Common myeloid progenitor, CD34-positive (primary cell): ENCODE measurements at regions not wholly inside any gene's neighbourhood (a gene's known extent, or its start where the extent isn't known, plus 50 kb on each side); places are given as distances from the start of the nearest gene placed in this dataset.

Experiments used
- CTCF ChIA-PET: fragments of 350-600 bp; sonication (Branson Sonifier 250); formaldehyde crosslinking; loops from one replicate; lab custom pipeline; 2021; ENCODE audit warnings: antibody characterized with exemption; lab: Charles Lee
- POLR2A ChIA-PET: fragments of 350-600 bp; sonication (Branson Sonifier 250); formaldehyde crosslinking; loops from one replicate; lab custom pipeline; 2021; ENCODE audit warnings: antibody characterized with exemption; lab: Charles Lee
- DNase-seq, 3 donors: peaks; one replicate each; pipeline versions ENCODE4 v3.0.0 to v3.0.0-alpha.2; 2013
- H3K27ac ChIP-seq, 2 experiments: 1 replicate in 1 of 2; 2 replicates in 1 of 2; pipeline ENCODE4 v1.7.0; 2013; ENCODE audit warnings: inconsistent platforms in 2 of 2, low read length in 2 of 2, mild to moderate bottlenecking in 2 of 2, low read depth in 1 of 2, moderate library complexity in 1 of 2; ENCODE audit not compliant: severe bottlenecking in 2 of 2, insufficient read depth in 1 of 2, poor library complexity in 1 of 2
- H3K27me3 ChIP-seq, 5 experiments: replicated peaks in 2 of 5; 1 replicate in 3 of 5; 2 replicates in 2 of 5; pipeline versions ENCODE4 v1.6.1 to v1.7.0; 2013; ENCODE audit warnings: low read length in 4 of 5, mild to moderate bottlenecking in 2 of 5, moderate library complexity in 2 of 5, inconsistent platforms in 1 of 5; ENCODE audit not compliant: insufficient read depth in 5 of 5, control insufficient read depth in 4 of 5
- H3K36me3 ChIP-seq, 4 experiments: 1 replicate in 2 of 4; 2 replicates in 2 of 4; pipeline versions ENCODE4 v1.6.1 to v1.7.0; 2013; ENCODE audit warnings: low read length in 3 of 4, control low read depth in 1 of 4, mild to moderate bottlenecking in 1 of 4; ENCODE audit not compliant: control insufficient read depth in 4 of 4, insufficient read depth in 4 of 4
- H3K4me1 ChIP-seq, 4 experiments: 1 replicate in 3 of 4; 2 replicates in 1 of 4; pipeline versions ENCODE4 v1.6.1 to v1.7.1; 2013; ENCODE audit warnings: low read length in 3 of 4, mild to moderate bottlenecking in 3 of 4, control low read depth in 1 of 4, inconsistent platforms in 1 of 4, moderate library complexity in 1 of 4; ENCODE audit not compliant: control insufficient read depth in 4 of 4, insufficient read depth in 4 of 4; ENCODE audit errors: control extremely low read depth in 1 of 4
- H3K4me3 ChIP-seq, 7 experiments: 1 replicate in 4 of 7; 2 replicates in 3 of 7; pipeline versions ENCODE4 v1.5.1 to v1.7.0; 2013; ENCODE audit warnings: mild to moderate bottlenecking in 7 of 7, low read length in 6 of 7, moderate library complexity in 6 of 7, inconsistent platforms in 2 of 7, low read depth in 2 of 7, control low read depth in 1 of 7; ENCODE audit not compliant: insufficient read depth in 4 of 7, control insufficient read depth in 1 of 7; ENCODE audit errors: extremely low read depth in 1 of 7
- H3K9me3 ChIP-seq, 5 experiments: 1 replicate in 4 of 5; 2 replicates in 1 of 5; pipeline versions ENCODE4 v1.6.1 to v1.7.1; 2013; ENCODE audit warnings: low read length in 4 of 5, mild to moderate bottlenecking in 2 of 5, inconsistent platforms in 1 of 5, low read depth in 1 of 5, moderate library complexity in 1 of 5; ENCODE audit not compliant: control insufficient read depth in 4 of 5, insufficient read depth in 2 of 5; ENCODE audit errors: control extremely low read depth in 1 of 5
- WGBS: methylation state at CpG from one replicate; pipeline ENCODE4 v1.1.5; 2013; ENCODE audit not compliant: insufficient coverage; 5-methylcytosine and 5-hydroxymethylcytosine counted together

DNA sequence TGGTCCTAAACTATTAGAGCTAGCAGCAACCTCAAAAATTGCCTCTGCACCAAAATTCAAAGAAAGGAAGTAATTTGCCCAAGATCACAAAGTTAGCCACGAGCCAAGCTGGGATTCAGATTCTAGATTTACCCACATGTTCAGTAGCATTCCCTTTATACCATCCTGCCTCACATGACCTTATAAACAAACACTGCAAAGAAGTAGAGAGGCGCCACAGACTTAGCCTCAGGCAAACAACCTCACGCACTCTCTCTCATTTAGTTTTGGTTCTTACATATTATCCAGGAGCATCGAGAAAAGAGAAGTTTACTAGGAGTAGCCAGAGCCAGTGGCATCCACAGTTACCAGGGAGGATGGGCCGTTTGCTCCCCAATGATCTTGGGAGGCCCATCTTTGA is 226.6 kb downstream of the OSR1 start:
- ChIA-PET CTCF (no interaction called here), POLR2A (no interaction called here)
- Histone ChIP-seq H3K9me3 (no peaks in the 10 kb centered on the region), H3K36me3 (no peaks in the 10 kb centered on the region), H3K27ac (no peak overlapping the region), H3K4me3 (no peak overlapping the region), H3K27me3 (no peaks in the 10 kb centered on the region), H3K4me1 (no peaks in the 10 kb centered on the region)
- no peak for DNase-seq
- 79% methylated on average over 3 of the region's 5 CpGs for WGBS

DNA sequence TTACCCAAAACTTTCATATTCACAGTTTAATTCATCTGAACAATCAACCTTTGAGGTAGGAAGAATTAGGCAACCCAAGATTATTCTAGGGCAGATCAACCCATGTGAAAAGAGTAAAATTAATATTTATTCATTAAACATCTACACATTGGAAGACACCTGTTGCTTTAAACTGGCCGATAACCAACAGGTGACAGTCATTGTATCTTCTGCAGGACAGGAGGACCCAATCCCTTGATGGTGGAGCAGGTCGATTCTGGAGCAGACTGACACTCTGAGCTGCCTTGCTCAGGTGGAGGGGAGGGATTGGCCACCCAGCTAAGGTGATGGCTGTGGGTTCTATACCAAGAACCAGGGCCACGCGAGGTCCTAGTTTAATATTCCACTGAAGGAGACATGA is 230.3 kb downstream of the OSR1 start:
- no peak for DNase-seq
- ChIA-PET POLR2A (no interaction called here), CTCF (no interaction called here)
- Histone ChIP-seq H3K27ac (no peak overlapping the region), H3K36me3 (no peaks in the 10 kb centered on the region), H3K27me3 (no peaks in the 10 kb centered on the region), H3K9me3 (peaks cover 0 to 2% (median 0%) of the 10 kb centered on the region in 5 experiments), H3K4me1 (no peaks in the 10 kb centered on the region), H3K4me3 (no peak overlapping the region)
- 100% methylated on average over 2 of the region's 4 CpGs for WGBS

DNA sequence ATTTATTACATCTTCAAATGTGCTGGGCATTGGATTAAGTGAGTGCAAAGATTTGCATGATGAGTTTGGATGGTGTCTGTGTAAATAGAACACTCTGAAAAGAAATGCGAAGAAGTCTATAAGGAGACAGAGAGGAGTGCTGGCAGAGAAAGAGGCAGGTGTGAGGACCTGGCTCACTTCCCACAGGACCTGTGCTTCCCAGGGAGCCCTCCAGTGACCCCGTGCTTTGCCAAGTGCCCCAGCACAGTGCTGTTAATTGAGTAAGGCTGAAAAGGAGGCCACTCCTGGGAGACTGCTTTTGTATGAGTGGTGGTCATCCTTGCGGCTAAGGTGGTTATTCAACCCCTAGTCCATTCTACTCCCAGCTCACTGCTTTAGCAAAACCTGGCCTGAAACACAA is 230.8 kb downstream of the OSR1 start:
- Histone ChIP-seq H3K4me1 (no peaks in the 10 kb centered on the region), H3K9me3 (peaks cover 0 to 2% (median 0%) of the 10 kb centered on the region in 5 experiments), H3K36me3 (no peaks in the 10 kb centered on the region), H3K27me3 (no peaks in the 10 kb centered on the region), H3K4me3 (no peak overlapping the region), H3K27ac (no peak overlapping the region)
- POLR2A ChIA-PET, result no interaction called here
- CTCF ChIA-PET, result no interaction called here
- WGBS, result 100% methylated on average over 1 of the region's 3 CpGs
- no peak for DNase-seq

DNA sequence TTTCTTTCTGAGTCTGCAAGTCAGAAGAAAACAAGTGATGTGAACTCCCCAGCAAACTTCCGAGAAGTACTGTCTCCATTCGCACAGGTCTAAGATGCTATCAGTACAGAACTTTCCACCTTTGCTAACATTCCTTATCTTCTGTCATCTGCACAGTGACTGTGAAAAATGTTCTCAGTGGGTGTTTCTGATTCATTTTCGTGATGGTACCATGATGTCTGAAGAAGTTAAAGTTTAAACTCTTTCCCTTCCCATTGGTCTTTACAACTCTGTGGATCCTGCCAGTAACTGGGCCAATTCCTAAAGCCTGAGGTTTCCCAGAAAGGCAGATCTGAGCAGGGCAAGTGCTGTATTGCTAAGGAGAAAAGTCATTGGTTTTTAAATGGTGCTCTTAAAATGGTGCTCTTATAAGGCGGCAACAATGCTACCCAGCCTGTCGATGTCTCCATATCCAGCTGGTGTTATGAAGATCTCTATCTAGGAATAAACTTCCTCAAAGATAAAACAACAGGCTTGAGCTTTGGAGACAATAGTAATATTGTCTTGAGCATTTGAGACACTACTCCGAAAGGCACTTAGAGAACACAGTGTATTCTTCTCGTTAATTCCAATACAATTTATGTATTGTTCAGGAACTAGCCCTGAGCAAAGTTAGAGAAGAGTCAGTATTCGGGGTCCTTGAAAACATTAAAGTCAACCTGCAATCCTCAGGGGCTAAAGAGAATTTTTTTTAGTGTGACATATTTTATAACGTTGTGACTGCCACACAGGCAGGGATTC is 232.3 kb downstream of the OSR1 start:
- Histone ChIP-seq H3K4me3 (no peak overlapping the region), H3K9me3 (peaks cover 0 to 2% (median 0%) of the 10 kb centered on the region in 5 experiments), H3K27me3 (no peaks in the 10 kb centered on the region), H3K4me1 (no peaks in the 10 kb centered on the region), H3K36me3 (no peaks in the 10 kb centered on the region), H3K27ac (no peak overlapping the region)
- DNase-seq, result no peak
- ChIA-PET POLR2A (no interaction called here), CTCF (no interaction called here)
- 90% methylated on average over 3 of the region's 9 CpGs for WGBS

DNA sequence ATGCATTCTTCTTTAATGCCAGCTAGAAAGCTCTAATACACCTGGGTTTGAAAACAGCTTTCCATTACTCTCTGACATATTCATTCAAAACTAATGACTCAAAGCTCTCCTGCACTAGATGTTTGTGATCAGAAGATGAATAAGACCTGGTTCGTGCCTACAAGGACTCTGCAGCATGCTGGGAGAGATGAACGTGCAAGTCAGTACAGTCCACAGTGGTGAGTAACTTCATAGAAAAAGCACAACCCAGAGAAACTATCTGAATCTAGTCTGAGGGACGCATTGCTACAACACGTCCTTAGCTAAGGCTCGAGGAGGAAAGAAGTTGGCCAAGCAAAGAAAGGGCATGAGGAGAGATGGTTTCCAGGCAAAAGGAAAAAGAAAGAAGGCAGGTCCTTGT is 234.3 kb downstream of the OSR1 start:
- no peak overlapping the region for H3K27ac ChIP-seq
- no peak for DNase-seq
- H3K4me3 ChIP-seq, result no peak overlapping the region
- H3K9me3 ChIP-seq, result peaks cover 0 to 2% (median 0%) of the 10 kb centered on the region in 5 experiments
- 70% methylated on average over 4 of the region's 5 CpGs for WGBS
- H3K27me3 ChIP-seq, result no peaks in the 10 kb centered on the region
- ChIA-PET POLR2A (interaction anchor here (0.6 kb wide), 1 partner anchor 157 kb away, joined by 3 read pairs; no protein-coding TSS in a partner anchor), CTCF (no interaction called here)
- no peaks in the 10 kb centered on the region for H3K36me3 ChIP-seq
- no peaks in the 10 kb centered on the region for H3K4me1 ChIP-seq

DNA sequence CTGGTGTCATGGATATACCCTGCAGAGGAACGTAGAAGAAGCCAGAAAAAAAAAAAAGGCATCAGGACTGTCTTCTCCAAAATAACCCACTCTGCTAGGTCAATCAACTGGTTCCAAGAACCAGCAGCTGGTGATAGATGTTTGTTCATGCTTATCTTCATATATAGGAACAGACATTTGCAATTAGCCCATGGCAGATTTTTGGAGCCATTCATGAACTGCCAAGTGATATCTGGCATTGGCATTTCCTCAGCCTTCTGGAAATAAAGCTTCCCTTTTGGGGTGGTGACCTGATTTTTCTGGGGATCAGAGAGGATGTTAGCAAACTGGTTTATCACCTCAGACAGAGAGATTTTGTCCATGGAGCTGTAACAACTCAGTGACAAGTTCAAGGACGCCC is 234.9 kb downstream of the OSR1 start:
- ChIA-PET CTCF (no interaction called here), POLR2A (no interaction called here)
- Histone ChIP-seq H3K4me1 (no peaks in the 10 kb centered on the region), H3K9me3 (peaks cover 0 to 2% (median 0%) of the 10 kb centered on the region in 5 experiments), H3K36me3 (no peaks in the 10 kb centered on the region), H3K27me3 (no peaks in the 10 kb centered on the region), H3K27ac (no peak overlapping the region), H3K4me3 (no peak overlapping the region)
- DNase-seq, result no peak
- WGBS, result 100% methylated on average over 1 of the region's 2 CpGs

DNA sequence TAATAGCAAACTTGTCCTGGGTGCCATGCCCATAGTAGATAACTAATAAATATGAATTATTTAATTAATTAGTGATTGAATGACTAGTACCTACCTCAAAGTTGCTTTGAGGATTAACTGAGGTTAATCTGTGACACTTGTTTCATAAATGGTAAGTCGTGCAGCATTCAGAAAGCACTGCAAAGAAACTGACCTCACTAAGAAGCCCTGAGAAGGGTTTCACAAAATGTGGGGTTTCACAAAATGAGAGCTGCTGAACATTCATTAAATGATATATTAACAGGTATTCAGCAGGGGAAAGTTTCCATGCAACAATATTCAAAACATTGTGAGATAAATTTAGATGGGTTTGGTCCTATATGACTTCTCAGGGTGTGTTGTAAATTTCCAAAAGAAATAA is 236.2 kb downstream of the OSR1 start:
- POLR2A ChIA-PET, result no interaction called here
- CTCF ChIA-PET, result no interaction called here
- Histone ChIP-seq H3K36me3 (no peaks in the 10 kb centered on the region), H3K9me3 (peaks cover 0 to 2% (median 0%) of the 10 kb centered on the region in 5 experiments), H3K27ac (no peak overlapping the region), H3K4me3 (no peak overlapping the region), H3K27me3 (no peaks in the 10 kb centered on the region), H3K4me1 (no peaks in the 10 kb centered on the region)
- 100% methylated on average over 1 of the region's 1 CpG for WGBS
- no peak for DNase-seq
